Cardiac fibroblast (primary cell): ENCODE measurements at regions not wholly inside any gene's neighbourhood (a gene's known extent, or its start where the extent isn't known, plus 50 kb on each side); places are given as distances from the start of the nearest gene placed in this dataset.
A peak's percentile ranks its signal among the peaks of the same experiment; 100 is the strongest.

Experiments
- DNase-seq, 2 donors: peaks; one replicate each; pipeline versions ENCODE4 v3.0.0 to v3.0.0-alpha.2; 2010; ENCODE audit warnings: low read depth in 2 of 2
- H3K4me3 ChIP-seq, 2 donors: replicated peaks in 1 of 2; 1 replicate in 1 of 2; 2 replicates in 1 of 2; pipeline ENCODE4 v1.5.1; 2011; ENCODE audit warnings: low read depth in 2 of 2, low read length in 2 of 2, mild to moderate bottlenecking in 2 of 2, moderate library complexity in 1 of 2
- TF ChIP-seq, protein P1 (sequence below): IDR thresholded peaks from one replicate; pipeline ENCODE4 v1.5.1; 2011; ENCODE audit warnings: low read depth, mild to moderate bottlenecking, low read length, inconsistent platforms

- TF ChIP-seq, protein P1, sequence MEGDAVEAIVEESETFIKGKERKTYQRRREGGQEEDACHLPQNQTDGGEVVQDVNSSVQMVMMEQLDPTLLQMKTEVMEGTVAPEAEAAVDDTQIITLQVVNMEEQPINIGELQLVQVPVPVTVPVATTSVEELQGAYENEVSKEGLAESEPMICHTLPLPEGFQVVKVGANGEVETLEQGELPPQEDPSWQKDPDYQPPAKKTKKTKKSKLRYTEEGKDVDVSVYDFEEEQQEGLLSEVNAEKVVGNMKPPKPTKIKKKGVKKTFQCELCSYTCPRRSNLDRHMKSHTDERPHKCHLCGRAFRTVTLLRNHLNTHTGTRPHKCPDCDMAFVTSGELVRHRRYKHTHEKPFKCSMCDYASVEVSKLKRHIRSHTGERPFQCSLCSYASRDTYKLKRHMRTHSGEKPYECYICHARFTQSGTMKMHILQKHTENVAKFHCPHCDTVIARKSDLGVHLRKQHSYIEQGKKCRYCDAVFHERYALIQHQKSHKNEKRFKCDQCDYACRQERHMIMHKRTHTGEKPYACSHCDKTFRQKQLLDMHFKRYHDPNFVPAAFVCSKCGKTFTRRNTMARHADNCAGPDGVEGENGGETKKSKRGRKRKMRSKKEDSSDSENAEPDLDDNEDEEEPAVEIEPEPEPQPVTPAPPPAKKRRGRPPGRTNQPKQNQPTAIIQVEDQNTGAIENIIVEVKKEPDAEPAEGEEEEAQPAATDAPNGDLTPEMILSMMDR = no peak
- no peak overlapping the region for H3K4me3 ChIP-seq
- no peak for DNase-seq
Observed at GRCh38 chrX:113422323-113422722, 581.7 kb upstream of the AMOT start.

- TF ChIP-seq, protein P1 = no peak
- DNase-seq = no peak
- H3K4me3 ChIP-seq = no peak overlapping the region
Observed at GRCh38 chrX:113421432-113421831, 580.8 kb upstream of the AMOT start.

DNA sequence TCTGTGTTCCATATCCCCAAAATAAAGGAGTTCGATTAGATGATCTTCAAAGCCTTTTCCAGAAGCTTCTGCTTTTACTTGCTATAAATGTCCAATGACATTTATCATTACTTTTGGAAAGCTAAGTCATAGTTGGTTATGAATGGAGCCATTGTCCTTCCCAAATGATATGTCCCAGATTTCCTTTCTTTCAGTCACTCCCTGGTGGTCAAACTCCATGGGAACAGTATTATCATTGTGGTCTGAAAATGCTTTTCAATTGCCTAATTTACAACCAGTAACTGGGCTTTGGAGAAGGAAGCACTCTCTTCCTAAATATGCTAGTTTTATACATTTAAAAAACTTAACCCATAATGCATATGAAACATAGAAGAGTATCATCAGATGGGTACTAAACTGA lies 571.5 kb upstream of the AMOT start:
- no peak for DNase-seq
- TF ChIP-seq, protein P1 = no peak
- H3K4me3 ChIP-seq = no peak overlapping the region

DNA sequence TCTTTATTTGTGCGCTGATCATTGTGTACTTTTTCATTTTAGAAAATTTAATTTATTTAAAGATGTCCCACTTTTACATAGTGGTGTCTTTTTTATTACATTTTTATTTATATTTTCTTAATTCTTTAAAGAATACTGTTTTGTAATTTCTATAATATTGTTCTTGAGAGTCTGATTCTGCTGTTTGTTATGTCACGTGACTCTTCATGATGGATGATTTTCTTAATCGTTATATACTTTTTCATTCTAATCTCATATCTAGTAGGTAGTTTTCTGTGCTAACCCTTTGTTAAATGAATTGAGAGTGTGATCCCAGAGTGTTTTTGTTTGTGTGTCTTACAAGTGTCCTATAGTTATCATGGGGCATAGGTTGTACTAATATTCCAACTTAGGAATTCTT lies 568.2 kb upstream of the AMOT start:
- TF ChIP-seq, protein P1 = no peak
- no peak overlapping the region for H3K4me3 ChIP-seq
- DNase-seq = no peak

DNA sequence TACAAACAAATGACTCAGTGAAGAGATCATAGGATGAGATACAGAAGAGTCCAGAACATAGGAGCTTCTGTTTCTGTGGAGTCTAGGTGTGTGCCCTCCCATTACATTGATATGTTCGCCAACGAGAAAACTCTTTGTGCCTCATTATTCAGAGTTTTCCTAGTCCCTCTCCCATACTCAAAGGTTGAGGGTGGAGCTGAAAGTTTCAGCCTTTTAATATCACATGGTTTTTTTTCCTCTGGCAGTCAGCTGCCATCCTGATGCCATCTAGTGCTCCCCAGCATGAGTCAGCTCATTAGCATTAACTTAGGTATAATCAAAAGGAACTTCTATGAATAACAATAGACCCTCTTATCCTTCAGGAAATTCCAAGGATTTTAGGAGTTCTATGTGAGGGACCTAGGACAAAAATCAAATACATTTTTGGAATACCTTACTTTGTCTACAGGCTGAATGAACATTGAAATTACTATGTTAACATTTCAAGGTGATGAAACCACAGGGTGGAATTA lies 559.6 kb upstream of the AMOT start:
- no peak overlapping the region for H3K4me3 ChIP-seq
- TF ChIP-seq, protein P1 = no peak
- DNase-seq = peak; percentile 23 to 41

GRCh38 chrX:113399506-113400192 lies 559.0 kb upstream of the AMOT start:
- TF ChIP-seq, protein P1 = no peak
- peak; percentile 16 to 32 for DNase-seq
- no peak overlapping the region for H3K4me3 ChIP-seq

DNA sequence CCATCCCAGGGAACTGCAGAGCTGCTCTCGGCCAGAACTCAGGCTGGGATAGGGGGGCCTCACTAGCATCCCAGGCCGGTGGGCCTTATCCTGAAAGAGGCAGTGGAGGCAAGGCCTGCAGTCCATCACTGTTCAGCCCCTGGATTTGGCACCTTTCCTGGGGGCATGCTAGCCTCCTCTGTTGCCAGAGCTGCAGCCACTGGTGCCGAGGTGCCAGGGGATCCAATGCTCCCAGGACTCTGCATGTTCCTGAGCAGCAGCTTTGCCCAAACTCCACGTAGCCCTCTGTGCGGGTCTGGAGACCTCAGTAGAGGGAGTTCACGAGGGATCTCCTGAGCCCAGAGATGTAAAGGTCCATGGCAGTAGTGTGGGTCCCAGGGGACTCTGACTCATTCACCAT lies 551.7 kb upstream of the AMOT start:
- DNase-seq = no peak
- H3K4me3 ChIP-seq = no peak overlapping the region
- TF ChIP-seq, protein P1 = no peak
